Loucy (cell line): ENCODE measurements at regions not wholly inside any gene's neighbourhood (a gene's known extent, or its start where the extent isn't known, plus 50 kb on each side); places are given as distances from the start of the nearest gene placed in this dataset.

ENCODE experiments used
- H2AFZ ChIP-seq: fragments of 200-600 bp; sonication (generic); 2 replicates; pipeline ENCODE4 v1.6.0; 2016; ENCODE audit warnings: antibody characterized with exemption, mild to moderate bottlenecking, low read length, moderate library complexity
- H3F3A ChIP-seq: fragments of 200-600 bp; 2 replicates; pipeline ENCODE4 v1.6.0; 2016; ENCODE audit warnings: antibody characterized with exemption, low read depth, mild to moderate bottlenecking
- H3K27me3 ChIP-seq: fragments of 200-600 bp; sonication (generic); 2 replicates; pipeline ENCODE4 v1.6.1; 2014; ENCODE audit warnings: low read length, mild to moderate bottlenecking; ENCODE audit not compliant: insufficient read depth, poor library complexity, severe bottlenecking
- H3K36me3 ChIP-seq: fragments of 200-600 bp; sonication (generic); 2 replicates; pipeline ENCODE4 v1.6.1; 2016; ENCODE audit warnings: low read length; ENCODE audit not compliant: insufficient read depth
- H3K4me1 ChIP-seq: fragments of 200-600 bp; sonication (generic); 2 replicates; pipeline ENCODE4 v1.5.1; 2014; ENCODE audit warnings: low read length, mild to moderate bottlenecking; ENCODE audit not compliant: insufficient read depth, poor library complexity, severe bottlenecking
- H3K4me2 ChIP-seq: fragments of 200-600 bp; sonication (generic); 2 replicates; pipeline ENCODE4 v1.6.0; 2014; ENCODE audit warnings: antibody characterized with exemption, low read length, low read depth, mild to moderate bottlenecking; ENCODE audit not compliant: poor library complexity, severe bottlenecking
- H3K4me3 ChIP-seq: fragments of 200-600 bp; sonication (generic); 2 replicates; pipeline ENCODE4 v1.5.1; 2014; ENCODE audit warnings: low read length, mild to moderate bottlenecking, mixed read lengths; ENCODE audit not compliant: poor library complexity, severe bottlenecking
- H3K79me2 ChIP-seq: fragments of 200-600 bp; sonication (generic); 2 replicates; pipeline ENCODE4 v1.6.1; 2014; ENCODE audit warnings: low read length; ENCODE audit not compliant: insufficient read depth
- H3K9ac ChIP-seq: fragments of 200-600 bp; sonication (generic); 2 replicates; pipeline ENCODE4 v1.6.0; 2014; ENCODE audit warnings: mild to moderate bottlenecking, low read depth, low read length, moderate library complexity; ENCODE audit not compliant: poor library complexity, severe bottlenecking
- H3K9me2 ChIP-seq: fragments of 200-600 bp; sonication (generic); replicated peaks from 2 replicates; pipeline ENCODE4 v1.6.1; 2016; ENCODE audit warnings: low read depth, low read length, mixed read lengths
- H3K9me3 ChIP-seq: fragments of 200-600 bp; sonication (generic); 2 replicates; pipeline ENCODE4 v1.6.1; 2014; ENCODE audit warnings: mild to moderate bottlenecking, antibody characterized with exemption, low read length, low read depth; ENCODE audit not compliant: insufficient read depth
- H4K20me1 ChIP-seq: fragments of 200-600 bp; sonication (generic); 2 replicates; pipeline ENCODE4 v1.6.0; 2014; ENCODE audit warnings: antibody characterized with exemption, low read length, mild to moderate bottlenecking; ENCODE audit not compliant: insufficient read depth, poor library complexity, severe bottlenecking
- CTCF ChIP-seq: fragments of 200-600 bp; sonication (generic); conservative IDR thresholded peaks from 2 replicates; pipeline ENCODE4 v1.5.1; 2014; ENCODE audit warnings: mild to moderate bottlenecking, antibody characterized with exemption, low read length
- EZH2phosphoT487 ChIP-seq: fragments of 200-600 bp; IDR thresholded peaks from 2 replicates; pipeline ENCODE4 v1.6.1; 2018; ENCODE audit warnings: antibody characterized with exemption, mild to moderate bottlenecking, moderate library complexity, borderline replicate concordance

GRCh38 chr5:128784726-128785125, 180.6 kb upstream of the SLC27A6 start:
- Histone ChIP-seq H3K79me2 (no peaks in the 10 kb centered on the region), H3K4me3 (no peak overlapping the region)

GRCh38 chr5:128791312-128791711, 174.0 kb upstream of the SLC27A6 start:
- Histone ChIP-seq H3K4me2 (no peak overlapping the region), H3F3A (no peaks in the 10 kb centered on the region), H3K27me3 (no peaks in the 10 kb centered on the region), H4K20me1 (no peaks in the 10 kb centered on the region), H3K9ac (no peak overlapping the region), H3K36me3 (no peaks in the 10 kb centered on the region), H3K4me1 (no peaks in the 10 kb centered on the region), H3K9me3 (no peaks in the 10 kb centered on the region), H3K79me2 (no peaks in the 10 kb centered on the region), H2AFZ (no peak overlapping the region), H3K9me2 (no peaks in the 10 kb centered on the region), H3K4me3 (no peak overlapping the region)
- TF ChIP-seq EZH2phosphoT487: no peak
- no peak for TF ChIP-seq CTCF

More at GRCh38 chr5:128784726-128785125, 180.6 kb upstream of the SLC27A6 start:
- Histone ChIP-seq H3K36me3 (no peaks in the 10 kb centered on the region), H2AFZ (no peak overlapping the region), H3K9me2 (no peaks in the 10 kb centered on the region), H3K4me1 (no peaks in the 10 kb centered on the region), H3K9ac (no peak overlapping the region), H3K9me3 (no peaks in the 10 kb centered on the region), H3F3A (no peaks in the 10 kb centered on the region), H3K27me3 (no peaks in the 10 kb centered on the region), H3K4me2 (no peak overlapping the region), H4K20me1 (no peaks in the 10 kb centered on the region)
- TF ChIP-seq CTCF (no peak), EZH2phosphoT487 (no peak)

- H3F3A ChIP-seq: no peaks in the 10 kb centered on the region
- no peak overlapping the region for H3K4me2 ChIP-seq
- H4K20me1 ChIP-seq: no peaks in the 10 kb centered on the region
- H3K4me1 ChIP-seq: no peaks in the 10 kb centered on the region
- no peaks in the 10 kb centered on the region for H3K79me2 ChIP-seq
- no peaks in the 10 kb centered on the region for H3K27me3 ChIP-seq
- H3K9me2 ChIP-seq: no peaks in the 10 kb centered on the region
- H3K9me3 ChIP-seq: no peaks in the 10 kb centered on the region
- H3K36me3 ChIP-seq: no peaks in the 10 kb centered on the region
- TF ChIP-seq EZH2phosphoT487 (no peak), CTCF (no peak)
- no peak overlapping the region for H2AFZ ChIP-seq
- H3K9ac ChIP-seq: no peak overlapping the region
- no peak overlapping the region for H3K4me3 ChIP-seq
Observed at GRCh38 chr5:128796506-128796905, 168.8 kb upstream of the SLC27A6 start.
